ENCODE measurements at regions not wholly inside any gene's neighbourhood (a gene's known extent, or its start where the extent isn't known, plus 50 kb on each side); places are given as distances from the start of the nearest gene placed in this dataset.
"Not testable (repeated sequence)": the region's sequence is repeated elsewhere in the genome, so short reads cannot be mapped to it uniquely, and the experiment has no call there.

- not testable (repeated sequence) for H2BK5ac ChIP-seq (ENCODE audit: low read depth, low read length, poor library complexity); H3K9me3 ChIP-seq (ENCODE audit: insufficient read depth, low read depth, low read length); H4K91ac ChIP-seq (ENCODE audit: low read depth, low read length); H3K4me1 ChIP-seq (ENCODE audit: control insufficient read depth in 1 of 2, insufficient read depth in 2 of 2, low read length in 2 of 2); H2AFZ ChIP-seq (ENCODE audit: insufficient read depth, low read length, poor library complexity); H3K4me3 ChIP-seq (ENCODE audit: low read depth, low read length); H4K12ac ChIP-seq (ENCODE audit: low read depth, low read length); H3K18ac ChIP-seq (ENCODE audit: low read length); H2BK120ac ChIP-seq (ENCODE audit: insufficient read depth, low read length, poor library complexity); H3K23ac ChIP-seq (ENCODE audit: low read length); H3K9ac ChIP-seq (ENCODE audit: low read length); H3K14ac ChIP-seq (ENCODE audit: low read length); H2AK5ac ChIP-seq (ENCODE audit: low read length); H3K79me1 ChIP-seq (ENCODE audit: low read length); H3K4ac ChIP-seq (ENCODE audit: low read depth, low read length); H3K36me3 ChIP-seq (ENCODE audit: control insufficient read depth in 1 of 2, insufficient read depth in 2 of 2, low read length in 2 of 2); H2BK12ac ChIP-seq (ENCODE audit: low read length); H3K27ac ChIP-seq (ENCODE audit: low read depth, low read length); DNase-seq; H4K8ac ChIP-seq (ENCODE audit: low read depth, low read length); H3K4me2 ChIP-seq (ENCODE audit: low read length); H3K79me2 ChIP-seq (ENCODE audit: control insufficient read depth, insufficient read depth, low read length, poor library complexity); H3K27me3 ChIP-seq (ENCODE audit: insufficient read depth, low read length)
- no CpG with 5 or more reads among the region's 3 CpGs for WGBS (ENCODE audit: extremely low coverage, insufficient coverage, insufficient read length)
Observed at GRCh38 chr21:6027497-6027896, 4493.9 kb upstream of the TPTE start.

- H2AFZ ChIP-seq (ENCODE audit: insufficient read depth, low read length, poor library complexity); H3K9me3 ChIP-seq (ENCODE audit: insufficient read depth, low read depth, low read length); H3K4me1 ChIP-seq (ENCODE audit: control insufficient read depth in 1 of 2, insufficient read depth in 2 of 2, low read length in 2 of 2); H3K79me1 ChIP-seq (ENCODE audit: low read length); H3K36me3 ChIP-seq (ENCODE audit: control insufficient read depth in 1 of 2, insufficient read depth in 2 of 2, low read length in 2 of 2); H3K23ac ChIP-seq (ENCODE audit: low read length); H3K14ac ChIP-seq (ENCODE audit: low read length); H2AK5ac ChIP-seq (ENCODE audit: low read length); H3K4me2 ChIP-seq (ENCODE audit: low read length); H4K8ac ChIP-seq (ENCODE audit: low read depth, low read length); H2BK120ac ChIP-seq (ENCODE audit: insufficient read depth, low read length, poor library complexity); H2BK12ac ChIP-seq (ENCODE audit: low read length); H4K12ac ChIP-seq (ENCODE audit: low read depth, low read length); DNase-seq; H3K79me2 ChIP-seq (ENCODE audit: control insufficient read depth, insufficient read depth, low read length, poor library complexity); H3K4ac ChIP-seq (ENCODE audit: low read depth, low read length); H3K27me3 ChIP-seq (ENCODE audit: insufficient read depth, low read length); H2BK5ac ChIP-seq (ENCODE audit: low read depth, low read length, poor library complexity); H3K9ac ChIP-seq (ENCODE audit: low read length); H3K4me3 ChIP-seq (ENCODE audit: low read depth, low read length); H4K91ac ChIP-seq (ENCODE audit: low read depth, low read length); H3K27ac ChIP-seq (ENCODE audit: low read depth, low read length); H3K18ac ChIP-seq (ENCODE audit: low read length): not testable (repeated sequence)
- WGBS (ENCODE audit: extremely low coverage, insufficient coverage, insufficient read length), result no CpG with 5 or more reads among the region's 14 CpGs
Observed at GRCh38 chr21:6034124-6034678, 4487.2 kb upstream of the TPTE start.

GRCh38 chr21:6034820-6035473, 4486.4 kb upstream of the TPTE start:
- not testable (repeated sequence) for H3K27ac ChIP-seq (ENCODE audit: low read depth, low read length); H2BK120ac ChIP-seq (ENCODE audit: insufficient read depth, low read length, poor library complexity); DNase-seq; H3K79me2 ChIP-seq (ENCODE audit: control insufficient read depth, insufficient read depth, low read length, poor library complexity); H3K36me3 ChIP-seq (ENCODE audit: control insufficient read depth in 1 of 2, insufficient read depth in 2 of 2, low read length in 2 of 2); H3K18ac ChIP-seq (ENCODE audit: low read length); H3K4me3 ChIP-seq (ENCODE audit: low read depth, low read length); H3K27me3 ChIP-seq (ENCODE audit: insufficient read depth, low read length); H3K4ac ChIP-seq (ENCODE audit: low read depth, low read length); H3K9me3 ChIP-seq (ENCODE audit: insufficient read depth, low read depth, low read length); H3K79me1 ChIP-seq (ENCODE audit: low read length); H2AK5ac ChIP-seq (ENCODE audit: low read length); H3K4me1 ChIP-seq (ENCODE audit: control insufficient read depth in 1 of 2, insufficient read depth in 2 of 2, low read length in 2 of 2); H3K4me2 ChIP-seq (ENCODE audit: low read length); H4K12ac ChIP-seq (ENCODE audit: low read depth, low read length); H3K14ac ChIP-seq (ENCODE audit: low read length); H2BK5ac ChIP-seq (ENCODE audit: low read depth, low read length, poor library complexity); H3K9ac ChIP-seq (ENCODE audit: low read length); H3K23ac ChIP-seq (ENCODE audit: low read length); H2AFZ ChIP-seq (ENCODE audit: insufficient read depth, low read length, poor library complexity); H4K91ac ChIP-seq (ENCODE audit: low read depth, low read length); H4K8ac ChIP-seq (ENCODE audit: low read depth, low read length); H2BK12ac ChIP-seq (ENCODE audit: low read length)
- WGBS (ENCODE audit: extremely low coverage, insufficient coverage, insufficient read length), result no CpG with 5 or more reads among the region's 15 CpGs

DNA sequence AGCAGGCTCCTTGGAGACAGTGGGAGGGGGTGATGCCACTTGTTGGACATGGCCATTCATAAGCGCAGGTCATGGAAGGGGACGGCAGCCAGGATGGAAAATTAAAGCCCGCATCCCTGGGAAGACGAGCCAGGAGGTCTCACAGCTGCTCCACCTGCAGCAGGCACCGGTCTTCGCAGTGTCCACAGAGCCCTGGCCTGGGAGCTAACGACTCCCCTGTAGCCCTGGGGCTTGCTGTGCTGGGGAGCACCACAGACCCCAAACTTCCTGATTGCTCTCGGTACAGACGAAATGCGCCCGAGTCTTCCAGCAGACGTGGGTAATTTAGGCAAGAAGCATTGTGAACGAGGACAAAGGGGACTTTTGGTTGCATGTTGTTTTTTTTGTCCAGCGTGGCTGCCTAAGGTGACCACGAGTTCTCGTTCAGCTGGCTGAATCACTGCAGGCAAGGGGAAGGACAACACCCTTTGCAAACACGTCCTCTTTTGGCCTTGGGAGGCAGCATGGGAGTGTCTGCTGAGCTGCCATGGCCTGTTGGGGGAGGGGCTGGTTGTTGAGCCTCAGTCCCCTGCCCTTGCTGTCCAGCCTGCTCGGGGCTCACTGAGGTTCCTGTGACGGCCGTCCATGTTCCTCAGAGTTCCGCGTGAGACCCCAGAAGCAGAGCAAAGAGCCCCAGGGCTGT, 4485.8 kb upstream of the TPTE start:
- H3K27ac ChIP-seq (ENCODE audit: low read depth, low read length); H3K4me2 ChIP-seq (ENCODE audit: low read length); H2AFZ ChIP-seq (ENCODE audit: insufficient read depth, low read length, poor library complexity); H2BK120ac ChIP-seq (ENCODE audit: insufficient read depth, low read length, poor library complexity); H4K12ac ChIP-seq (ENCODE audit: low read depth, low read length); H4K91ac ChIP-seq (ENCODE audit: low read depth, low read length); H3K36me3 ChIP-seq (ENCODE audit: control insufficient read depth in 1 of 2, insufficient read depth in 2 of 2, low read length in 2 of 2); H3K4me3 ChIP-seq (ENCODE audit: low read depth, low read length); H3K4ac ChIP-seq (ENCODE audit: low read depth, low read length); H3K79me2 ChIP-seq (ENCODE audit: control insufficient read depth, insufficient read depth, low read length, poor library complexity); H3K9me3 ChIP-seq (ENCODE audit: insufficient read depth, low read depth, low read length); H3K27me3 ChIP-seq (ENCODE audit: insufficient read depth, low read length); H2BK12ac ChIP-seq (ENCODE audit: low read length); H2BK5ac ChIP-seq (ENCODE audit: low read depth, low read length, poor library complexity); DNase-seq; H2AK5ac ChIP-seq (ENCODE audit: low read length); H3K18ac ChIP-seq (ENCODE audit: low read length); H3K23ac ChIP-seq (ENCODE audit: low read length); H3K9ac ChIP-seq (ENCODE audit: low read length); H3K14ac ChIP-seq (ENCODE audit: low read length); H3K79me1 ChIP-seq (ENCODE audit: low read length); H4K8ac ChIP-seq (ENCODE audit: low read depth, low read length); H3K4me1 ChIP-seq (ENCODE audit: control insufficient read depth in 1 of 2, insufficient read depth in 2 of 2, low read length in 2 of 2): not testable (repeated sequence)
- WGBS (ENCODE audit: extremely low coverage, insufficient coverage, insufficient read length), result no CpG with 5 or more reads among the region's 22 CpGs

Measured in trophoblast cell (in vitro differentiated cells and primary cell).